Smooth muscle cell (in vitro differentiated cells): ENCODE measurements at regions not wholly inside any gene's neighbourhood (a gene's known extent, or its start where the extent isn't known, plus 50 kb on each side); places are given as distances from the start of the nearest gene placed in this dataset.

Experiments used
- DNase-seq: peaks from one replicate; lab custom pipeline; 2025; ENCODE audit not compliant: unreplicated experiment; lab: John Stamatoyannopoulos, UW
- H2AFZ ChIP-seq: fragments of 200-600 bp; sonication (generic); 2 replicates; pipeline ENCODE4 v1.6.0; 2016; ENCODE audit warnings: antibody characterized with exemption, low read depth, mild to moderate bottlenecking
- H3F3A ChIP-seq: fragments of 200-600 bp; sonication (generic); 2 replicates; pipeline ENCODE4 v1.6.0; 2017; ENCODE audit warnings: antibody characterized with exemption, low read depth
- H3K27ac ChIP-seq: fragments of 200-600 bp; sonication (generic); 2 replicates; pipeline ENCODE4 v1.5.1; 2016; ENCODE audit warnings: low read depth, mild to moderate bottlenecking
- H3K27me3 ChIP-seq: fragments of 200-600 bp; sonication (generic); 2 replicates; pipeline ENCODE4 v1.6.1; 2016; ENCODE audit warnings: low read depth, mild to moderate bottlenecking
- H3K36me3 ChIP-seq: fragments of 200-600 bp; sonication (generic); 2 replicates; pipeline ENCODE4 v1.5.1; 2016; ENCODE audit warnings: low read depth
- H3K4me1 ChIP-seq: fragments of 200-600 bp; sonication (generic); 2 replicates; pipeline ENCODE4 v1.5.1; 2016; ENCODE audit warnings: low read depth
- H3K4me2 ChIP-seq: fragments of 200-600 bp; sonication (generic); 2 replicates; pipeline ENCODE4 v1.6.0; 2016; ENCODE audit warnings: mild to moderate bottlenecking
- H3K4me3 ChIP-seq: fragments of 200-600 bp; sonication (generic); 2 replicates; pipeline ENCODE4 v1.5.1; 2016; ENCODE audit warnings: mild to moderate bottlenecking
- H3K79me2 ChIP-seq: fragments of 200-600 bp; sonication (generic); 2 replicates; pipeline ENCODE4 v1.6.0; 2016; ENCODE audit warnings: low read depth, mild to moderate bottlenecking
- H3K9ac ChIP-seq: fragments of 200-600 bp; sonication (generic); 2 replicates; pipeline ENCODE4 v1.6.0; 2016; ENCODE audit warnings: low read depth
- H3K9me3 ChIP-seq: fragments of 200-600 bp; sonication (generic); replicated peaks from 2 replicates; pipeline ENCODE4 v1.5.1; 2016; ENCODE audit warnings: low read depth
- H4K20me1 ChIP-seq: fragments of 200-600 bp; sonication (generic); 2 replicates; pipeline ENCODE4 v1.6.0; 2016; ENCODE audit warnings: low read depth
- WGBS: methylation state at CpG from one replicate; pipeline ENCODE4 v1.1.7; 2016; ENCODE audit warnings: low lambda C conversion rate; 5-methylcytosine and 5-hydroxymethylcytosine counted together
- TF ChIP-seq, protein P1 (sequence below): fragments of 200-600 bp; sonication (generic); IDR thresholded peaks from 2 replicates; pipeline ENCODE4 v1.5.1; 2017; ENCODE audit warnings: borderline replicate concordance, mild to moderate bottlenecking, antibody characterized with exemption; ENCODE audit not compliant: insufficient read depth, poor library complexity, severe bottlenecking

DNA sequence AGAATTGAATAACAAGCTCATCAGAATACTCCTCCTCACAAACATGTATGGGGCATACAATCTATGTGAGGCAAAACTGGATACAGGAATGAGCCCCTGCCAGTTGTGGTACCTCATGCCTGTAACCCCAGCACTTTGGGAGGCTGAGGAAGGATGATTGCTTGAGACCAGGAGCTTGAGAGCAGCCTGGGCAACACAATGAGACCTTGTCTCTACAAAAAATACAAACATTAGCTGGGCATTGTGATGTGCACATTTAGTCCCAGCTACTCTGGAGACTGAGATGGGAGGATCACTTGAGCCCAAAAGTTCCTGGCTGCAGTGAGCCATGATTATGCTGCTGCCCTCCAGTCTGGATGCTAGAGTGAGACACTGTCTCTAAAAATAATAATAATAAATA, 611.0 kb downstream of the NLGN4X start:
- Histone ChIP-seq H3K4me3 (no peak overlapping the region), H3K27ac (no peak overlapping the region), H3K9ac (no peak overlapping the region), H4K20me1 (no peaks in the 10 kb centered on the region), H3K9me3 (no peaks in the 10 kb centered on the region), H3K79me2 (no peaks in the 10 kb centered on the region), H3K36me3 (no peaks in the 10 kb centered on the region), H3F3A (no peaks in the 10 kb centered on the region), H3K4me1 (no peaks in the 10 kb centered on the region), H3K27me3 (no peaks in the 10 kb centered on the region), H2AFZ (no peak overlapping the region), H3K4me2 (no peak overlapping the region)
- TF ChIP-seq, protein P1, sequence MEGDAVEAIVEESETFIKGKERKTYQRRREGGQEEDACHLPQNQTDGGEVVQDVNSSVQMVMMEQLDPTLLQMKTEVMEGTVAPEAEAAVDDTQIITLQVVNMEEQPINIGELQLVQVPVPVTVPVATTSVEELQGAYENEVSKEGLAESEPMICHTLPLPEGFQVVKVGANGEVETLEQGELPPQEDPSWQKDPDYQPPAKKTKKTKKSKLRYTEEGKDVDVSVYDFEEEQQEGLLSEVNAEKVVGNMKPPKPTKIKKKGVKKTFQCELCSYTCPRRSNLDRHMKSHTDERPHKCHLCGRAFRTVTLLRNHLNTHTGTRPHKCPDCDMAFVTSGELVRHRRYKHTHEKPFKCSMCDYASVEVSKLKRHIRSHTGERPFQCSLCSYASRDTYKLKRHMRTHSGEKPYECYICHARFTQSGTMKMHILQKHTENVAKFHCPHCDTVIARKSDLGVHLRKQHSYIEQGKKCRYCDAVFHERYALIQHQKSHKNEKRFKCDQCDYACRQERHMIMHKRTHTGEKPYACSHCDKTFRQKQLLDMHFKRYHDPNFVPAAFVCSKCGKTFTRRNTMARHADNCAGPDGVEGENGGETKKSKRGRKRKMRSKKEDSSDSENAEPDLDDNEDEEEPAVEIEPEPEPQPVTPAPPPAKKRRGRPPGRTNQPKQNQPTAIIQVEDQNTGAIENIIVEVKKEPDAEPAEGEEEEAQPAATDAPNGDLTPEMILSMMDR, result no peak
- no peak for DNase-seq

DNA sequence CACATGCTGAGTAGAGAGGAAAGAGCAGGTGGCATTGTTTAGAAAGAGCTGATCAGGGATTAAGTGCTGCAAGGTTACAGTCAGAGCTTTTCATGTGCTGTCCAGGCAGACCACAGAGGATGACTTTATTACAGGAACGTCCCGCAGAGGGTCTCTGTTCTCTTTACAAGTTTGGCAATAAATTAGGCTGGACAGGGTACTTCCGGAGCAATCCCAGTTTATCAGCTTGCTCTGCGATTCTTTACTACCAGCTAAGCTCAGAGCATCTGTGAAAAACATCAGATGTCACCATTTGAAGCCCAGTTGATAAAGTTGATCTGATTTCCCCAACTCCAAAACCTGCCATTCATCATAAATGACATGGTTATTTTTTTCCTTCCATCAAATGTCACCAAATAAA, 633.1 kb downstream of the NLGN4X start:
- TF ChIP-seq, protein P1, result no peak
- 25% methylated on average over 4 of the region's 4 CpGs for WGBS
- H3F3A ChIP-seq, result no peaks in the 10 kb centered on the region

DNA sequence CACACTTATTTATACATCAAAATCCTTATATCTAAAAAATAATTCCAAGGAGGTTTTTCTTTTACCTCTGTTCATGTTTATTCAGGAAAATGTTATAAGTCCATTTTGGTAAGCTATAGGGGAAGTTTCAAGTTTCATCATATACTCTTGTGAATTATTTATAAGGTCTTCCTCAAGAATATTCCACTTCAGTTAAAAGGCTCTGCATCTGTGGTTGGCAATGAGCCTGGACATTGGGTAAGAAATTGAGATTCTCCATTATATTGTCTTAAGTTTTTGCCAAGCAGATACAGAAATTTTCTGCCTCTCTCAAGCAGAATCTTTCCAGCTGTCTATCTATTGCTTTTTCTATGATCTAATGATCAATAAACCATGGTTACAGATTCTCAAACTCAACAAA, 641.9 kb downstream of the NLGN4X start:
- H3K4me2 ChIP-seq, result no peak overlapping the region
- TF ChIP-seq, protein P1, result no peak
- H2AFZ ChIP-seq, result no peak overlapping the region
- no peak overlapping the region for H3K9ac ChIP-seq
- no peak for DNase-seq
- no peaks in the 10 kb centered on the region for H3K36me3 ChIP-seq
- H3K4me3 ChIP-seq, result no peak overlapping the region
- no peaks in the 10 kb centered on the region for H3K79me2 ChIP-seq
- H3K27me3 ChIP-seq, result no peaks in the 10 kb centered on the region
- H3K27ac ChIP-seq, result no peak overlapping the region
- no peaks in the 10 kb centered on the region for H4K20me1 ChIP-seq
- H3K9me3 ChIP-seq, result no peaks in the 10 kb centered on the region
- no peaks in the 10 kb centered on the region for H3K4me1 ChIP-seq
- no peaks in the 10 kb centered on the region for H3F3A ChIP-seq

More for the DNA sequence above, 633.1 kb downstream of the NLGN4X start:
- Histone ChIP-seq H4K20me1 (no peaks in the 10 kb centered on the region), H3K27me3 (no peaks in the 10 kb centered on the region), H3K4me2 (no peak overlapping the region), H3K36me3 (no peaks in the 10 kb centered on the region), H3K4me3 (no peak overlapping the region), H3K9ac (no peak overlapping the region), H3K9me3 (no peaks in the 10 kb centered on the region), H2AFZ (no peak overlapping the region), H3K4me1 (no peaks in the 10 kb centered on the region), H3K79me2 (no peaks in the 10 kb centered on the region), H3K27ac (no peak overlapping the region)
- no peak for DNase-seq

DNA sequence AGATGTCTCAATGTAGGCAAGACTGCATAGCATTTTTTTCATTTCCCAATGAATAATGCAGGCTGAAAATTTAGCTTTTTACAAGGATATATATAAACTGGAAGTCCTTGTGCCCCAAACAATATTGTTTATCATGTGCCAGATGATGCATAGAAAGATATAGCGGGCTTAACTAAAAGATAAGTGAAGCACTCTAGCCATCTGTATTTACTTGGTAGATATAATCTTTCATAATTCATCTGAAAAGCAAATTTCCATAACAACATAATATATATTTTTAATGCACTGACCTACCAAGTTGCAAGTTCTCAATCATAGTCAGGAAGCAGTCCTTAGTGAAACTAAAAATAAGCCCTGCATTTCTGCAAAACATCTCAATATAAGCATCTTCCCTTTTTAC, 653.3 kb downstream of the NLGN4X start:
- Histone ChIP-seq H3K79me2 (no peaks in the 10 kb centered on the region), H3K36me3 (no peaks in the 10 kb centered on the region), H4K20me1 (no peaks in the 10 kb centered on the region), H2AFZ (no peak overlapping the region), H3K4me3 (no peak overlapping the region), H3K4me2 (no peak overlapping the region), H3K9ac (no peak overlapping the region), H3K27me3 (no peaks in the 10 kb centered on the region), H3K9me3 (no peaks in the 10 kb centered on the region), H3K27ac (no peak overlapping the region), H3K4me1 (no peaks in the 10 kb centered on the region), H3F3A (no peaks in the 10 kb centered on the region)
- TF ChIP-seq, protein P1, result no peak
- no peak for DNase-seq
- 88% methylated on average over 1 of the region's 1 CpG for WGBS
